Superior temporal gyrus (tissue), 1 donor: ENCODE measurements at regions not wholly inside any gene's neighbourhood (a gene's known extent, or its start where the extent isn't known, plus 50 kb on each side); places are given as distances from the start of the nearest gene placed in this dataset.

Experiments used
- DNase-seq: peaks from one replicate; pipeline ENCODE4 v3.0.0-alpha.2; 2016; ENCODE audit errors: extremely low spot score

- no peak for DNase-seq
These were observed 56.4 kb downstream of the CRYGS start for GRCh38 chr3:186487819-186488218.

- no peak for DNase-seq
These were observed 57.1 kb downstream of the CRYGS start for GRCh38 chr3:186487037-186487436.

GRCh38 chr3:186483611-186484340, 60.4 kb downstream of the CRYGS start:
- DNase-seq, result no peak

- DNase-seq, result no peak
These were observed 62.7 kb downstream of the CRYGS start for GRCh38 chr3:186481526-186481925.

GRCh38 chr3:186477876-186478275, 66.3 kb downstream of the CRYGS start:
- no peak for DNase-seq

GRCh38 chr3:186477033-186477432, 67.1 kb downstream of the CRYGS start:
- no peak for DNase-seq

- no peak for DNase-seq
These were observed 67.6 kb downstream of the CRYGS start for GRCh38 chr3:186476541-186476940.

- DNase-seq, result peak; percentile 88
These were observed 68.1 kb downstream of the CRYGS start for GRCh38 chr3:186476044-186476468.

GRCh38 chr3:186473166-186473565, 71.0 kb downstream of the CRYGS start:
- DNase-seq, result no peak

- no peak for DNase-seq
These were observed 71.6 kb downstream of the CRYGS start for GRCh38 chr3:186472456-186473008.

- no peak for DNase-seq
These were observed 72.4 kb downstream of the CRYGS start for GRCh38 chr3:186471771-186472170.

- no peak for DNase-seq
These were observed 74.7 kb downstream of the CRYGS start for GRCh38 chr3:186469525-186469924.

- no peak for DNase-seq
These were observed 76.2 kb downstream of the CRYGS start for GRCh38 chr3:186467969-186468368.

- no peak for DNase-seq
These were observed 77.7 kb downstream of the CRYGS start for GRCh38 chr3:186466391-186466974.

- no peak for DNase-seq
These were observed 78.7 kb downstream of the CRYGS start for GRCh38 chr3:186465508-186465907.

- DNase-seq, result no peak
These were observed 79.6 kb downstream of the CRYGS start for GRCh38 chr3:186464424-186465093.

- no peak for DNase-seq
These were observed 83.0 kb downstream of the CRYGS start for GRCh38 chr3:186461141-186461540.

- DNase-seq, result no peak
These were observed 85.1 kb downstream of the CRYGS start for GRCh38 chr3:186459108-186459467.

- no peak for DNase-seq
These were observed 85.7 kb downstream of the CRYGS start for GRCh38 chr3:186458306-186459107.

- DNase-seq, result no peak
These were observed 86.9 kb downstream of the CRYGS start for GRCh38 chr3:186457236-186457635.

- DNase-seq, result no peak
These were observed 87.4 kb downstream of the CRYGS start for GRCh38 chr3:186456731-186457191.
